ENCODE measurements at regions not wholly inside any gene's neighbourhood (a gene's known extent, or its start where the extent isn't known, plus 50 kb on each side); places are given as distances from the start of the nearest gene placed in this dataset.

DNA sequence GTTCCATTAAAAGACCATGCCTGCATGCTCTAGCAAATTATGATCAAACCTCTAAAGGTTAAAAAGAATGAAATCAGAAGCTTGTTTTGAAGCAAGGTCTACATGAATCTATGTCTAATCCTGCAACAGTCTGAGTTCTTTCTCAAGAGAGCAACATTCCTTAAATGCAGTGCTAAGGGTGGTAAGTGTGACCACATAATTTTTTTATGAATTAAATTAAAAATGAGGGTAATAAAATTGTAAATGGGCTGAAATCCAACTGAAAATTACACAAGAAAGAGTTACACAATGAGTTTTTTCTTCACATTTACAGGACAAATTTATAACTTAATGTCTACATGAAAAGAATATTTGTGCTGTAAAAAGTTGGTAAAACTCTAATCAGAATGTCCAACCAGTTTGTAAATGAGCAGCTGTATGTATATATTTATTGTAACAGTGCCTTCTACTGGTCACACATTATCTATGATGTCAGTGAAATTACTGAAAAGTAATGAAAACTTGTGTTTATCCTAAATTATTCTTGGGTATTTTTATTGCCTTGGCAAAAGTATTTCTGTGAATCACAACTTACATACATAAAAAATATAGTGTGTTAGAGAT, 336.3 kb upstream of the PITX2 start:
- Histone ChIP-seq H3K4me2 (ENCODE audit: control insufficient read depth, extremely low read depth, insufficient read depth, low read depth, low read length) (no peak overlapping the region), H3K9me1 (ENCODE audit: control insufficient read depth, extremely low read depth, insufficient read depth, low read length) (no peaks in the 10 kb centered on the region), H3K27me3 (ENCODE audit: control insufficient read depth, extremely low read depth, insufficient read depth, low read length) (no peaks in the 10 kb centered on the region), H4K20me1 (ENCODE audit: control insufficient read depth, extremely low read depth, insufficient read depth, low read length) (no peaks in the 10 kb centered on the region), H3K4me3 (ENCODE audit: control insufficient read depth in 2 of 3, extremely low read depth in 1 of 3, insufficient read depth in 2 of 3, low read depth in 1 of 3, low read length in 3 of 3) (no peak overlapping the region), H3K36me3 (ENCODE audit: control insufficient read depth in 2 of 2, extremely low read depth in 1 of 2, insufficient read depth in 2 of 2, low read length in 2 of 2) (no peaks in the 10 kb centered on the region), H3K79me2 (ENCODE audit: control insufficient read depth, insufficient read depth, low read length) (no peaks in the 10 kb centered on the region), H3K9ac (ENCODE audit: control insufficient read depth, extremely low read depth, insufficient read depth, low read length) (no peak overlapping the region), H3K27ac (ENCODE audit: control insufficient read depth, insufficient read depth, low read length) (no peak overlapping the region), H3K4me1 (ENCODE audit: control insufficient read depth, extremely low read depth, insufficient read depth, low read length) (no peaks in the 10 kb centered on the region), H2AFZ (ENCODE audit: control insufficient read depth, low read length) (no peak overlapping the region), H3K9me3 (ENCODE audit: control insufficient read depth, low read depth, low read length) (no peaks in the 10 kb centered on the region)
- dilution Hi-C loops (cut with MboI; ENCODE audit: extremely low pct_ligation_motif_present, low sequenced_read_pairs): loop anchor here (25.0 kb wide), 1 partner anchor 322 kb away; no protein-coding TSS in a partner anchor
- TF ChIP-seq, protein P1, sequence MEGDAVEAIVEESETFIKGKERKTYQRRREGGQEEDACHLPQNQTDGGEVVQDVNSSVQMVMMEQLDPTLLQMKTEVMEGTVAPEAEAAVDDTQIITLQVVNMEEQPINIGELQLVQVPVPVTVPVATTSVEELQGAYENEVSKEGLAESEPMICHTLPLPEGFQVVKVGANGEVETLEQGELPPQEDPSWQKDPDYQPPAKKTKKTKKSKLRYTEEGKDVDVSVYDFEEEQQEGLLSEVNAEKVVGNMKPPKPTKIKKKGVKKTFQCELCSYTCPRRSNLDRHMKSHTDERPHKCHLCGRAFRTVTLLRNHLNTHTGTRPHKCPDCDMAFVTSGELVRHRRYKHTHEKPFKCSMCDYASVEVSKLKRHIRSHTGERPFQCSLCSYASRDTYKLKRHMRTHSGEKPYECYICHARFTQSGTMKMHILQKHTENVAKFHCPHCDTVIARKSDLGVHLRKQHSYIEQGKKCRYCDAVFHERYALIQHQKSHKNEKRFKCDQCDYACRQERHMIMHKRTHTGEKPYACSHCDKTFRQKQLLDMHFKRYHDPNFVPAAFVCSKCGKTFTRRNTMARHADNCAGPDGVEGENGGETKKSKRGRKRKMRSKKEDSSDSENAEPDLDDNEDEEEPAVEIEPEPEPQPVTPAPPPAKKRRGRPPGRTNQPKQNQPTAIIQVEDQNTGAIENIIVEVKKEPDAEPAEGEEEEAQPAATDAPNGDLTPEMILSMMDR (optimal IDR thresholded peaks at IDR 0.05 in 1 of 3, IDR thresholded peaks at IDR 0.05 in 1 of 3, conservative IDR thresholded peaks at IDR 0.05 in 1 of 3; ENCODE audit: extremely low read depth in 1 of 3, insufficient read depth in 2 of 3, low read length in 3 of 3): peak in 1 of 3 experiments; percentile 14
- no peak for TF ChIP-seq EZH2 (IDR thresholded peaks at IDR 0.05; ENCODE audit: low read length)
- FAIRE-seq: no peak
- DNase-seq (ENCODE audit: low read depth, low spot score): no peak

DNA sequence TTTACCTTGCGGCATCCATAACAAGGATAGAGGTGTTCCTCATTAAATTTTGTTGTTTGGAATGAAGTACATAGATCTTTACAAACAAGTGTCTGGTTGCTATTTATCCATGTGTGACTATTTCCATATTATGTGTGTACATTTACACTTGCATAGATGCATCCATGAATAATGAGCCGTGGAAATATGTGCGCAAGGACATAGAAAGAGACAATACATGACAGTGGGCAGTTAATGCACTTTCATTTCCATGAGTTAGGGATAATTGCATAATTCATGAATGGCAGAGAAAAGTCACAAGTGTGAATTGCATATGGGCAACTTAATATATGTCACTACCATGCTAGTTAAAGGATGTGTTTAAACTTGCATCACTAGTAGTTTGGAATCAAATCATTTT, 338.2 kb upstream of the PITX2 start:
- FAIRE-seq (no peak), DNase-seq (ENCODE audit: low read depth, low spot score) (no peak)
- H3K27me3 ChIP-seq (ENCODE audit: control insufficient read depth, extremely low read depth, insufficient read depth, low read length): no peaks in the 10 kb centered on the region
- no peaks in the 10 kb centered on the region for H3K4me1 ChIP-seq (ENCODE audit: control insufficient read depth, extremely low read depth, insufficient read depth, low read length)
- H2AFZ ChIP-seq (ENCODE audit: control insufficient read depth, low read length): no peak overlapping the region
- dilution Hi-C loops (cut with MboI; ENCODE audit: extremely low pct_ligation_motif_present, low sequenced_read_pairs): loop anchor here (25.0 kb wide), 1 partner anchor 324 kb away; no protein-coding TSS in a partner anchor
- H3K27ac ChIP-seq (ENCODE audit: control insufficient read depth, insufficient read depth, low read length): no peak overlapping the region
- no peaks in the 10 kb centered on the region for H3K36me3 ChIP-seq (ENCODE audit: control insufficient read depth in 2 of 2, extremely low read depth in 1 of 2, insufficient read depth in 2 of 2, low read length in 2 of 2)
- no peak overlapping the region for H3K4me2 ChIP-seq (ENCODE audit: control insufficient read depth, extremely low read depth, insufficient read depth, low read depth, low read length)
- H3K79me2 ChIP-seq (ENCODE audit: control insufficient read depth, insufficient read depth, low read length): no peaks in the 10 kb centered on the region
- TF ChIP-seq EZH2 (IDR thresholded peaks at IDR 0.05; ENCODE audit: low read length): no peak
- H3K9ac ChIP-seq (ENCODE audit: control insufficient read depth, extremely low read depth, insufficient read depth, low read length): no peak overlapping the region
- H3K9me1 ChIP-seq (ENCODE audit: control insufficient read depth, extremely low read depth, insufficient read depth, low read length): no peaks in the 10 kb centered on the region
- no peaks in the 10 kb centered on the region for H4K20me1 ChIP-seq (ENCODE audit: control insufficient read depth, extremely low read depth, insufficient read depth, low read length)
- H3K9me3 ChIP-seq (ENCODE audit: control insufficient read depth, low read depth, low read length): no peaks in the 10 kb centered on the region
- H3K4me3 ChIP-seq (ENCODE audit: control insufficient read depth in 2 of 3, extremely low read depth in 1 of 3, insufficient read depth in 2 of 3, low read depth in 1 of 3, low read length in 3 of 3): no peak overlapping the region

DNA sequence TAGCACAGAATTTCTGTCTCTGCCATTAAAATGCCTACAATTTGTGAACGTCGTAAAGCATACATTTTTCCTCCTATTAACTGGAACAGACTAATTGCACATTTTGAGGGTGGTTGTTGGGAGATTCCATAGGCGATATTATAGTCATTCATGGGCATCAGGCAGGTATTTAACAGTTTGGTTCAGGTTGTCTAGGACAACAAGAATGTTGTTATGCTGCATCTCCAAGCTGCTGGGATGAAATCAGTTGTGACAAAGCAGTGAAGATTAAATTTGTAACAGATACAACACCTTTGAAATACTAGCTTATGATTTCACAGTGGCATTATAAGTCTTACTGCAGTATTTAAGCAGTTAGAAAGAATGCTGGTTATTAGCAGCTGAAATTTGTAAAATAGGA, 339.7 kb upstream of the PITX2 start:
- dilution Hi-C loops (cut with MboI; ENCODE audit: extremely low pct_ligation_motif_present, low sequenced_read_pairs): loop anchor here (25.0 kb wide), 1 partner anchor 325 kb away; no protein-coding TSS in a partner anchor
- FAIRE-seq (no peak), DNase-seq (ENCODE audit: low read depth, low spot score) (no peak)

More for the DNA sequence above, 339.7 kb upstream of the PITX2 start:
- Histone ChIP-seq H4K20me1 (ENCODE audit: control insufficient read depth, extremely low read depth, insufficient read depth, low read length) (no peaks in the 10 kb centered on the region), H3K9ac (ENCODE audit: control insufficient read depth, extremely low read depth, insufficient read depth, low read length) (no peak overlapping the region), H3K9me3 (ENCODE audit: control insufficient read depth, low read depth, low read length) (no peaks in the 10 kb centered on the region), H3K4me1 (ENCODE audit: control insufficient read depth, extremely low read depth, insufficient read depth, low read length) (no peaks in the 10 kb centered on the region), H3K4me3 (ENCODE audit: control insufficient read depth in 2 of 3, extremely low read depth in 1 of 3, insufficient read depth in 2 of 3, low read depth in 1 of 3, low read length in 3 of 3) (no peak overlapping the region), H3K79me2 (ENCODE audit: control insufficient read depth, insufficient read depth, low read length) (no peaks in the 10 kb centered on the region), H3K4me2 (ENCODE audit: control insufficient read depth, extremely low read depth, insufficient read depth, low read depth, low read length) (no peak overlapping the region), H3K36me3 (ENCODE audit: control insufficient read depth in 2 of 2, extremely low read depth in 1 of 2, insufficient read depth in 2 of 2, low read length in 2 of 2) (no peaks in the 10 kb centered on the region), H3K9me1 (ENCODE audit: control insufficient read depth, extremely low read depth, insufficient read depth, low read length) (no peaks in the 10 kb centered on the region), H3K27ac (ENCODE audit: control insufficient read depth, insufficient read depth, low read length) (no peak overlapping the region), H3K27me3 (ENCODE audit: control insufficient read depth, extremely low read depth, insufficient read depth, low read length) (no peaks in the 10 kb centered on the region), H2AFZ (ENCODE audit: control insufficient read depth, low read length) (no peak overlapping the region)
- no peak for TF ChIP-seq EZH2 (IDR thresholded peaks at IDR 0.05; ENCODE audit: low read length)
- TF ChIP-seq, protein P1 (optimal IDR thresholded peaks at IDR 0.05 in 1 of 3, IDR thresholded peaks at IDR 0.05 in 1 of 3, conservative IDR thresholded peaks at IDR 0.05 in 1 of 3; ENCODE audit: extremely low read depth in 1 of 3, insufficient read depth in 2 of 3, low read length in 3 of 3): no peak

All from keratinocyte (primary cell).